NCI-H345 treated with DMSO at 0.1 percent for 48 hours (cell line): ENCODE measurements at regions not wholly inside any gene's neighbourhood (a gene's known extent, or its start where the extent isn't known, plus 50 kb on each side); places are given as distances from the start of the nearest gene placed in this dataset.

Source experiments
- DNase-seq: peaks from one replicate; lab custom pipeline; 2025; ENCODE audit not compliant: unreplicated experiment; lab: John Stamatoyannopoulos, UW

- no peak for DNase-seq
These were observed 63.9 kb upstream of the TANK start for GRCh38 chr2:161096336-161096735.

DNA sequence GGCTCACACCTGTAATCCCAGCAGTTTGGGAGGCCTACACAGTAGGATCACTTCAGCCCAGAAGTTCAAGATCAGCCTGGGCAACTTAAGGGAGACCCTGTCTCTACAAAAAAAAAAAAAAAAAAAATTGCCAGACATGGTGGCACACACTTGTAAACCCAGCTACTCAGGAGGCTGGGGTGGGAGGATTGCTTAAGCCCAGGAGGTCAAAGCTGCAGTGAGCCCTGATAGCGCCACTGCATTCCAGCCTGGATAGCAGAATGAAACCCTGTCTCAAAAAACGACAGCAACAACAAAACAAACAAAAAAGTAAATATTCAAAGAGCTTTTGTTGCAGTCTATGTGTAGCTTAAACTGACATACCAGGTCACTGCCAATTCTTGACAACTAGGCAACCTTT lies 63.1 kb upstream of the TANK start:
- no peak for DNase-seq

DNA sequence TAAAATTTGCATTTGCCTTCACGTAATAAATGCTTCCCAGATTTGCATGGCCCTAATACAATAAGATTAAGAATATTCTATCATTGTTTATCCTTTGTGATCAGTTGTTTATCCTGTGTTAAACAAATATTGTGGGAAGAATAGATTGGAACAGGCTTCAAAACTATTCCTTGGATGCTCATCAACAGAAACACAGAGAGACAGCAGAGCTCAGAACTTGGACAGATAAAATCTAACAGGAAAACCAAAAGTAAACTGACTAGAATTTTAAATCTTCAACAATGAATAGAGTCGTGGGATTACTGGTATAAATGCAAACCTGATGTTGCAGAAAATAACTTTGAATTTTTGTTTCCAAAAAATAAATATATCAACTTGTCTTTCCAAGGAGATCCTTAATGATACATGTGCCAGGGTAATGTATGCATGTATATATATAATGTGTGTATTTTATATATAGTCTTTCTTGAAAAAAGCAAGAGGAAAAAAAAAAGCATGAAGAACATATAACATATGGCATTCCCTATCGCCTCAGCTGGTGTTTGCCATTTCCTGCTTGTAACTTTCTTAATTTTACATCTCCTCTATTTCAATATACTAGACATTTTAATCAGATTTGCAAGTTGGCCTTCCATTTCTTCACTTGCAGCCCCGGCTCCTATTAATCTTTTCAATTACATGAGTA lies 59.9 kb upstream of the TANK start:
- DNase-seq, result no peak

DNA sequence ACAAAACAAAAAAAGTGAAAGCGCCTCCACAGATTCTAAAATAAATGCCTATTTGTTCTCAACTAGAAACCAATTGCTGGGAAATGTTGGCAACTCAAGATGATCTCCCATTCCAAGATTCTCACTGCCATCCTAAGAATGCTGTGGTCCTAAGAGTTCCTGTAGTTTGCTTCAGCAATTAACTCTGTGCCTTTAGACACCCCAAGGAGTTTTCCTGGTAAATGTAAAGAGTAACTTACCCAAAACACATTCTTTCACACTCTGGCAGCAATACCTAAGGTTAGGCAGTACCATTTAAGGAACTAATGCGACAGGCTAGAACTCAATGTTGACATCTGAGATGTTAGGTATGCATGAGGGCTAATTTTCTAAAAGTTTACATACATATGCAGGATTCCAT lies 58.8 kb upstream of the TANK start:
- no peak for DNase-seq

DNA sequence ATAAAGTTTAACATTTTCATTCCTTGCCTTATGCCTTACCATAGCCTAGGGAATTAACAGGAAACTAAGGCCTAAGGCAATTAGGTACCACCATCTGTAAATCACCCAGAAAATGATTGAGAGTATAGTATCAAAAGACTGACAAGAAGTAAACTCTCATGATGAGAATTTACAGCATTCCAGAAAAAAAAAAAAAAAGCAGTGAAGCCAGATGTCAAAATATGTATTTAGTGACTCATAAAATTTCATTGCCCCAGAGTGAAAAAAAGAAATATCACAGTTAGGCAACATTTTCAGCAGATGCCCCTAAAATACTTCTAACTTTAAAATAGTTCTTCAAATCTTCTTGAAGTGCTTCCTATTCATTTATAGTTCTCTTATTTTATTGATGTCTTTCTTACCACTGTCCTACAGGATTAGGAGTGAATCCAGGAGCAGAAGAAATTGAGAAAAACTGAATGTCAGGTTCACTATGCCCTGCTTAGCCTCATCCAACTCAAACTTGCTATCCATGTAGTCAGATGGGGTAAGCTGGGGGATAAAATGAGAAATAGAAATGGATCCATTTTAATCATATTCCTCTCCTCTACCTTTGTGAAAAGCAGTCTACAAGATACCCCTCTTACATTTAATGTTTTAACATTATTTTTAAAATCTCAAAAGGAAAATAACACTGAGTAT lies 57.3 kb upstream of the TANK start:
- DNase-seq, result no peak

DNA sequence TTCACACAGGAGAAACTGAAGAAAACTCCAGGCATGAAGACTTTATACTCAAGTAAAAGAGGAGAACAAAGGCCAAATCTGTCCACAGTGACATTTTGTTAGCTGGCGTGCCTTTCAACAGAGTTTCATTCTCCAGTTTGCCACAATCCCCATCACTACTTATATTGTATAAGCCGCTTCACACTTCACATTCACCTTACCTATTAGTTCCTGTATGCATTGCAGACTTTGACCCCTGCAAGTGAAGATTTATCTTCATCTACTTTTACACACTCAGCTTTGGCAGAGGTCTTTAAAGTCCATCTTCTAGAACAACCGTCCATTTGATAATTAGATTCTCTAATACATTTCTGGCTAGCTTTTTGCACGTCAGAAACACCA lies 56.8 kb upstream of the TANK start:
- DNase-seq, result no peak

DNA sequence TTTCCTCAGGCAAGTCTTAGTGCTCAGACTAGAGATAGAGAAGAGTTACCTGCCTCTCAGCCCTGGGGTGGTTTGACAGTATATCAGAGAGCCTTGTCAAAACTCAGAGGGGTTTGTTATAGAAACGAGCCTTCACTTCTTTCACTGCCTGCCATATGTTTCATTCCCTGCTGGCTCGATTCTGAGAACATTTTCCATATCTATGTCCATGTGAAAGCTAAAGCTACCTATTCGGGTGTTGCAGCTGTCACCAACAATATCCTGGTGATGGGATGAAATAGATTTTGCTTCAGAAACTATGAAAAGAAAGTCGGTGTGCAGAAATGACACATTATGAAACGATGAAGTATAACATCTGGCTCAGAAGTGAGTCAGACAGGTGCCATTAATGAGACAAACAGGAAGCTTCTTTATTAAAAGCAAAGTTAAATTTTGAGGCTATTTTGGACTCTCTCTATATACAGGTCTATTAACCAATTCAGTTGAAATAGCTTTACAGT lies 56.1 kb upstream of the TANK start:
- DNase-seq, result no peak

- DNase-seq, result no peak
These were observed 53.0 kb upstream of the TANK start for GRCh38 chr2:161107265-161107664.
